ENCODE measurements at regions not wholly inside any gene's neighbourhood (a gene's known extent, or its start where the extent isn't known, plus 50 kb on each side); places are given as distances from the start of the nearest gene placed in this dataset.

DNA sequence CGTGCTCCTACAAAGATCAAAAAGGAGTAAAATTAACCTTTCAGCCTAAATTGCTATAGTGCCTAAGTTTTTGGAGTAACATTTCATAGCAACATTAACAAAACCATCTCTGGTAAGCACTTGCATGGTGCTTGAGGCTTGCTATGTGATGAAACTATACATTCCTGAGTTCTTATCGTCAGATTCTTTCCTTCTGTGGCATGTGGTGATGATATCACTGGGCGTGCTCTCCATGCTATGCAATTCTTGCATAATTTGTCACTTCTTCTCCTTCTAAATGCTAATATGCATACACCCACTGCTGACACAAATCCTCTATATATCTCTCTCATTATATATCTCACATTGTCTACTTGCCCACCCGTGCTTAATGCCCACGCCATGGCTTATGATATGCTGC, 2019.9 kb downstream of the MAT2B start:
- Histone ChIP-seq H3K4me2 (ENCODE audit: low read depth, low read length, poor library complexity, severe bottlenecking) (no peak overlapping the region), H3K36me3 (ENCODE audit: low read length) (no peaks in the 10 kb centered on the region), H3F3A (ENCODE audit: insufficient read depth) (no peaks in the 10 kb centered on the region), H3K9me3 (ENCODE audit: insufficient read depth, low read length) (no peaks in the 10 kb centered on the region), H3K4me3 (ENCODE audit: insufficient read depth, low read length, poor library complexity, severe bottlenecking) (no peak overlapping the region), H4K20me1 (ENCODE audit: low read depth, low read length) (no peaks in the 10 kb centered on the region), H3K27me3 (ENCODE audit: low read length) (no peaks in the 10 kb centered on the region), H2AFZ (ENCODE audit: low read depth, low read length, severe bottlenecking) (no peak overlapping the region), H3K9me2 (replicated peaks; ENCODE audit: insufficient read depth, low read length) (no peaks in the 10 kb centered on the region; the same call in 1 of the 2 replicates), H3K9ac (ENCODE audit: low read length) (no peak overlapping the region), H3K27ac (ENCODE audit: low read depth, low read length) (no peak overlapping the region), H3K79me2 (ENCODE audit: insufficient read depth, low read length) (no peaks in the 10 kb centered on the region)
- TF ChIP-seq CTCF (IDR thresholded peaks at IDR 0.05; ENCODE audit: insufficient read depth, low read length, poor library complexity, severe bottlenecking) (no peak), EZH2phosphoT487 (conservative IDR thresholded peaks at IDR 0.05; ENCODE audit: low read length) (no peak)

- no peak for TF ChIP-seq CTCF (IDR thresholded peaks at IDR 0.05; ENCODE audit: insufficient read depth, low read length, poor library complexity, severe bottlenecking)
- Histone ChIP-seq H3K27me3 (ENCODE audit: low read length) (no peaks in the 10 kb centered on the region), H3K9ac (ENCODE audit: low read length) (no peak overlapping the region), H4K20me1 (ENCODE audit: low read depth, low read length) (no peaks in the 10 kb centered on the region), H3K36me3 (ENCODE audit: low read length) (no peaks in the 10 kb centered on the region), H2AFZ (ENCODE audit: low read depth, low read length, severe bottlenecking) (no peak overlapping the region), H3K9me3 (ENCODE audit: insufficient read depth, low read length) (no peaks in the 10 kb centered on the region), H3K9me2 (replicated peaks; ENCODE audit: insufficient read depth, low read length) (no peaks in the 10 kb centered on the region; the same call in 1 of the 2 replicates), H3K79me2 (ENCODE audit: insufficient read depth, low read length) (no peaks in the 10 kb centered on the region), H3F3A (ENCODE audit: insufficient read depth) (no peaks in the 10 kb centered on the region), H3K4me2 (ENCODE audit: low read depth, low read length, poor library complexity, severe bottlenecking) (no peak overlapping the region), H3K27ac (ENCODE audit: low read depth, low read length) (no peak overlapping the region), H3K4me3 (ENCODE audit: insufficient read depth, low read length, poor library complexity, severe bottlenecking) (no peak overlapping the region)
These were observed 2020.9 kb downstream of the MAT2B start for GRCh38 chr5:165526357-165526756.

DNA sequence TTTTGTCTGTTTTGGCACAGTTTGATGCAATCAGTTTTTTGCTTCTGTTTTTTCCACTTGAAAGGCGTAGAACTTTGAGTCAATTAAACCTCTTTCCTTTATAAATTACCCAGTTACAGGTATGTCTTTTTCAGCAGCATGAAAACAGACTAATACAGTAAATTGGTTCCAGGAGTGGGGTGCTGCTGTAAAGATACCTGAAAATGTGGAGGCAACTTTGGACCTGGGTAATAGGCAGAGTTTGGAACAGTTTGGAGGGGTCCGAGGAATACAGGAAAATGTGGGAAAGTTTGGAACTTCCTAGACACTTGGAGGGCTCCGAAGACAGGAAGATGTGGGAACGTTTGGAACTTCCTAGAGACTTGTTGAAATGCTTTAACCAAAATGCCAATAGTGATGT, 2022.2 kb downstream of the MAT2B start:
- Histone ChIP-seq H3K4me3 (ENCODE audit: insufficient read depth, low read length, poor library complexity, severe bottlenecking) (no peak overlapping the region), H3F3A (ENCODE audit: insufficient read depth) (no peaks in the 10 kb centered on the region), H3K36me3 (ENCODE audit: low read length) (no peaks in the 10 kb centered on the region), H3K9ac (ENCODE audit: low read length) (no peak overlapping the region), H3K27ac (ENCODE audit: low read depth, low read length) (no peak overlapping the region), H3K9me2 (replicated peaks; ENCODE audit: insufficient read depth, low read length) (no peaks in the 10 kb centered on the region; the same call in 1 of the 2 replicates), H4K20me1 (ENCODE audit: low read depth, low read length) (no peaks in the 10 kb centered on the region), H3K4me2 (ENCODE audit: low read depth, low read length, poor library complexity, severe bottlenecking) (no peak overlapping the region), H3K9me3 (ENCODE audit: insufficient read depth, low read length) (no peaks in the 10 kb centered on the region), H3K79me2 (ENCODE audit: insufficient read depth, low read length) (no peaks in the 10 kb centered on the region), H2AFZ (ENCODE audit: low read depth, low read length, severe bottlenecking) (no peak overlapping the region), H3K27me3 (ENCODE audit: low read length) (no peaks in the 10 kb centered on the region)
- TF ChIP-seq EZH2phosphoT487 (conservative IDR thresholded peaks at IDR 0.05; ENCODE audit: low read length) (no peak), CTCF (IDR thresholded peaks at IDR 0.05; ENCODE audit: insufficient read depth, low read length, poor library complexity, severe bottlenecking) (no peak)

DNA sequence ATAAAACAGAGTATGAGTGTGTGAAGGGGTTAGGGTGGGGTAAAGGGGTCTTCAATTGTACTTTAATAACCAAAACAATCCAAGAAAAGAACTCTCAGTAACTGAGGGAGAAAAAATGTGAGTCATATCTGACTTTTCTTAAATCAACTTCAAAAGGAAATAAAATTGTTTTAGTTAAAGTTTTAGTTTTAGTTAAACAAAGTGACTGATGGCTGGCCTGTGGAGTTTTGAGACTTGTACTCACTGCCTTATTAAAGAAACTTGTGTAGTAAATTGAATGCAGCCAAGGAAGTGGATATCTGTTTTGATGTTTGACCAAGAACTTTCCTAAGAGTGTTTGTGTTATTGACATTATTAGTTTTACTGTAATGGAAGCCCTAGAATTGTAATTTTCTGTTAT, 2032.6 kb downstream of the MAT2B start:
- Histone ChIP-seq H3K27ac (ENCODE audit: low read depth, low read length) (no peak overlapping the region), H3K4me2 (ENCODE audit: low read depth, low read length, poor library complexity, severe bottlenecking) (no peak overlapping the region), H3F3A (ENCODE audit: insufficient read depth) (no peaks in the 10 kb centered on the region), H3K4me3 (ENCODE audit: insufficient read depth, low read length, poor library complexity, severe bottlenecking) (no peak overlapping the region), H3K79me2 (ENCODE audit: insufficient read depth, low read length) (no peaks in the 10 kb centered on the region), H3K9ac (ENCODE audit: low read length) (no peak overlapping the region), H3K9me2 (replicated peaks; ENCODE audit: insufficient read depth, low read length) (no peaks in the 10 kb centered on the region), H3K36me3 (ENCODE audit: low read length) (no peaks in the 10 kb centered on the region), H3K27me3 (ENCODE audit: low read length) (no peaks in the 10 kb centered on the region), H3K9me3 (ENCODE audit: insufficient read depth, low read length) (no peaks in the 10 kb centered on the region), H2AFZ (ENCODE audit: low read depth, low read length, severe bottlenecking) (no peak overlapping the region), H4K20me1 (ENCODE audit: low read depth, low read length) (no peaks in the 10 kb centered on the region)
- TF ChIP-seq CTCF (IDR thresholded peaks at IDR 0.05; ENCODE audit: insufficient read depth, low read length, poor library complexity, severe bottlenecking) = no peak

All from SU-DHL-6 (cell line).